H9 (cell line): ENCODE measurements at regions not wholly inside any gene's neighbourhood (a gene's known extent, or its start where the extent isn't known, plus 50 kb on each side); places are given as distances from the start of the nearest gene placed in this dataset.

ENCODE experiments used
- DNase-seq: peaks from one replicate; pipeline ENCODE4 v3.0.0-alpha.2; 2017
- H2AFZ ChIP-seq: one replicate; pipeline ENCODE4 v1.6.1; 2013; ENCODE audit warnings: mild to moderate bottlenecking, low read length, control low read depth, moderate library complexity
- H2AK5ac ChIP-seq: 2 replicates; pipeline ENCODE4 v1.6.1; 2013; ENCODE audit warnings: low read length, control low read depth, mixed read lengths; ENCODE audit not compliant: insufficient read length
- H2BK120ac ChIP-seq: one replicate; pipeline ENCODE4 v1.6.1; 2013; ENCODE audit warnings: low read depth, mild to moderate bottlenecking, low read length, control low read depth, inconsistent platforms; ENCODE audit not compliant: poor library complexity, severe bottlenecking
- H2BK12ac ChIP-seq: 2 replicates; pipeline ENCODE4 v1.6.1; 2013; ENCODE audit warnings: low read length, control low read depth, mixed read lengths, low read depth; ENCODE audit not compliant: insufficient read length
- H2BK15ac ChIP-seq: 2 replicates; pipeline ENCODE4 v1.6.1; 2013; ENCODE audit warnings: low read depth, low read length, control low read depth
- H2BK20ac ChIP-seq: one replicate; pipeline ENCODE4 v1.6.1; 2013; ENCODE audit warnings: low read depth, mild to moderate bottlenecking, low read length, control low read depth, inconsistent platforms; ENCODE audit not compliant: poor library complexity, severe bottlenecking
- H2BK5ac ChIP-seq: 2 replicates; pipeline ENCODE4 v1.6.1; 2013; ENCODE audit warnings: low read length, control low read depth, mixed read lengths; ENCODE audit not compliant: insufficient read length
- H3K14ac ChIP-seq: 2 replicates; pipeline ENCODE4 v1.6.1; 2013; ENCODE audit warnings: low read length, control low read depth; ENCODE audit not compliant: insufficient read depth
- H3K18ac ChIP-seq: 2 replicates; pipeline ENCODE4 v1.6.1; 2013; ENCODE audit warnings: low read depth, mild to moderate bottlenecking, mixed read lengths, low read length, control low read depth; ENCODE audit not compliant: insufficient read length
- H3K23ac ChIP-seq: 2 replicates; pipeline ENCODE4 v1.6.1; 2013; ENCODE audit warnings: low read length, control low read depth, mixed read lengths, low read depth; ENCODE audit not compliant: insufficient read length
- H3K23me2 ChIP-seq: 2 replicates; pipeline ENCODE4 v1.6.1; 2013; ENCODE audit warnings: low read depth, mild to moderate bottlenecking, mixed read lengths, low read length, control low read depth; ENCODE audit not compliant: insufficient read length, poor library complexity, severe bottlenecking
- H3K27ac ChIP-seq: 2 replicates; pipeline ENCODE4 v1.5.1; 2013; ENCODE audit warnings: low read length, control low read depth, mixed read lengths, low read depth; ENCODE audit not compliant: insufficient read length
- H3K27me3 ChIP-seq: 2 replicates; pipeline ENCODE4 v1.6.1; 2013; ENCODE audit warnings: low read length, control low read depth, inconsistent platforms; ENCODE audit not compliant: insufficient read depth
- H3K4ac ChIP-seq: 2 replicates; pipeline ENCODE4 v1.6.1; 2013; ENCODE audit warnings: low read depth, mild to moderate bottlenecking, control low read depth, inconsistent platforms, low read length, moderate library complexity
- H3K4me1 ChIP-seq: 2 replicates; pipeline ENCODE4 v1.6.1; 2013; ENCODE audit warnings: low read length, control low read depth, inconsistent platforms; ENCODE audit not compliant: insufficient read depth
- H3K4me2 ChIP-seq: 2 replicates; pipeline ENCODE4 v1.6.1; 2013; ENCODE audit warnings: low read length, control low read depth, mixed read lengths; ENCODE audit not compliant: insufficient read length, insufficient read depth
- H3K56ac ChIP-seq: 2 replicates; pipeline ENCODE4 v1.6.1; 2013; ENCODE audit warnings: low read depth, mild to moderate bottlenecking, mixed read lengths, low read length, control low read depth; ENCODE audit not compliant: insufficient read length
- H3K79me1 ChIP-seq: 2 replicates; pipeline ENCODE4 v1.6.1; 2013; ENCODE audit warnings: low read depth, mild to moderate bottlenecking, moderate library complexity, low read length, control low read depth, inconsistent platforms; ENCODE audit not compliant: insufficient read depth, poor library complexity, severe bottlenecking
- H3K79me2 ChIP-seq: 2 replicates; pipeline ENCODE4 v1.6.1; 2013; ENCODE audit warnings: low read length, control low read depth, inconsistent platforms; ENCODE audit not compliant: insufficient read depth
- H3K9ac ChIP-seq: 2 replicates; pipeline ENCODE4 v1.6.1; 2013; ENCODE audit warnings: low read length, control low read depth, mixed read lengths; ENCODE audit not compliant: insufficient read length; ENCODE audit errors: extremely low read depth
- H3K9me3 ChIP-seq: one replicate; pipeline ENCODE4 v1.6.1; 2013; ENCODE audit warnings: low read depth, low read length, inconsistent platforms; ENCODE audit not compliant: control insufficient read depth
- H3T11ph ChIP-seq: one replicate; pipeline ENCODE4 v1.6.1; 2013; ENCODE audit warnings: mild to moderate bottlenecking, low read length, control low read depth, inconsistent platforms
- H4K20me1 ChIP-seq: one replicate; pipeline ENCODE4 v1.6.1; 2013; ENCODE audit not compliant: control insufficient read depth, insufficient read length, insufficient read depth
- H4K5ac ChIP-seq: 2 replicates; pipeline ENCODE4 v1.6.1; 2013; ENCODE audit warnings: low read depth, mild to moderate bottlenecking, mixed read lengths, low read length, control low read depth; ENCODE audit not compliant: insufficient read length
- H4K8ac ChIP-seq: replicated peaks from 2 replicates; pipeline ENCODE4 v1.6.1; 2013; ENCODE audit warnings: low read length, control low read depth, mixed read lengths, low read depth; ENCODE audit not compliant: insufficient read length
- H4K91ac ChIP-seq: 2 replicates; pipeline ENCODE4 v1.6.1; 2013; ENCODE audit warnings: low read depth, mild to moderate bottlenecking, moderate library complexity, mixed read lengths, low read length, control low read depth; ENCODE audit not compliant: insufficient read length
- H3K27ac Mint-ChIP-seq, 3 experiments: 2 replicates in 2 of 3; 3 replicates in 1 of 3; pipeline ENCODE4 v1.8.0; 2020 to 2021; ENCODE audit warnings: mixed read lengths in 3 of 3, mild to moderate bottlenecking in 1 of 3, moderate library complexity in 1 of 3
- H3K27me3 Mint-ChIP-seq: 2 replicates; pipeline ENCODE4 v1.8.0; 2021; ENCODE audit warnings: low read depth, mild to moderate bottlenecking, moderate library complexity, mixed read lengths
- H3K36me3 Mint-ChIP-seq, 3 experiments: 2 replicates in 2 of 3; 3 replicates in 1 of 3; pipeline ENCODE4 v1.8.0; 2020 to 2021; ENCODE audit warnings: low read depth in 3 of 3, mixed read lengths in 3 of 3; ENCODE audit not compliant: insufficient read depth in 1 of 3
- H3K4me1 Mint-ChIP-seq, 2 experiments: 2 replicates each; pipeline ENCODE4 v1.8.0; 2020; ENCODE audit warnings: mixed read lengths in 2 of 2
- H3K4me3 Mint-ChIP-seq, 2 experiments: 2 replicates in 1 of 2; 3 replicates in 1 of 2; pipeline ENCODE4 v1.8.0; 2020 to 2021; ENCODE audit warnings: mild to moderate bottlenecking in 2 of 2, mixed read lengths in 2 of 2, moderate library complexity in 1 of 2
- H3K9me3 Mint-ChIP-seq, 2 experiments: 2 replicates in 1 of 2; 3 replicates in 1 of 2; pipeline ENCODE4 v1.8.0; 2020; ENCODE audit warnings: mild to moderate bottlenecking in 2 of 2, mixed read lengths in 2 of 2, moderate library complexity in 1 of 2
- CTCF ChIP-seq: fragments of 200-600 bp; sonication (generic); conservative IDR thresholded peaks from 3 replicates; pipeline ENCODE4 v1.8.0; 2021; ENCODE audit warnings: antibody characterized with exemption, mild to moderate bottlenecking
- WGBS: extraction: QIAGEN DNeasy Blood & Tissue Kit; methylation state at CpG from one replicate; pipeline ENCODE4 v1.1.7; 2013; ENCODE audit warnings: missing lambda C conversion rate, low lambda C conversion rate, mixed read lengths; ENCODE audit not compliant: insufficient read length; ENCODE audit errors: extremely low coverage; 5-methylcytosine and 5-hydroxymethylcytosine counted together

DNA sequence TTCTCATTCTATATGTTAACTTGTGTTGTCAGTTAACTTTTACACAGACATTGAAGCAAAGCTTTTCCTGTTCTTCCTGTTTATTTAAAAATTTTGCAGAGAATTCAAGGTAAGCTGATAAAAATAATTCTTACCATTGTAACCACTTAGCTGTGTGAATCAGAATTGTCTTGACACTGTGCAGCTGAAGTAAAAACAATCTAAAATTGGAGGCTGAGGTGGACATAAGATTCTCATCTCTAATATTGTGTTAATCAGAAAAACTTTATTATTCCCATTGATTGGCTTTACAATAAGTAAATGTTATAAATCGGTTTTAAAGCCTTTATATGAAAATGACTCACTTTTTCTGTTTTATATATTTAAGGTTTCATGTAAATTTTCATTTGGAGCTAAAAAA, 240.3 kb upstream of the PLEKHG7 start:
- no peak overlapping the region for H3K56ac ChIP-seq
- no peak overlapping the region for H3K14ac ChIP-seq
- H4K8ac ChIP-seq, result no peak overlapping the region
- H2AFZ ChIP-seq, result no peak overlapping the region
- H3K4me2 ChIP-seq, result no peak overlapping the region
- H2BK120ac ChIP-seq, result no peak overlapping the region
- H3K79me2 ChIP-seq, result no peaks in the 10 kb centered on the region
- peaks cover 47 to 50% of the 10 kb centered on the region in 2 experiments for H3K4me1 Mint-ChIP-seq
- H3K23me2 ChIP-seq, result no peaks in the 10 kb centered on the region
- no peak for TF ChIP-seq CTCF
- H2BK5ac ChIP-seq, result no peak overlapping the region
- H3K9me3 Mint-ChIP-seq, result peaks cover 4 to 10% of the 10 kb centered on the region in 2 experiments; a peak in 4 of 5 replicates
- no peak overlapping the region for H3K9ac ChIP-seq
- H3K79me1 ChIP-seq, result no peaks in the 10 kb centered on the region
- no peak overlapping the region for H3K4me3 Mint-ChIP-seq
- DNase-seq, result no peak
- H3K27ac Mint-ChIP-seq, result no peak overlapping the region
- no peak overlapping the region for H2BK12ac ChIP-seq
- no peaks in the 10 kb centered on the region for H3K9me3 ChIP-seq
- no peaks in the 10 kb centered on the region for H3K27me3 Mint-ChIP-seq
- no peak overlapping the region for H2AK5ac ChIP-seq
- H3K27me3 ChIP-seq, result no peaks in the 10 kb centered on the region
- peaks cover 14% of the 10 kb centered on the region; the same call in 1 of the 2 replicates for H3K4me1 ChIP-seq
- H2BK15ac ChIP-seq, result no peak overlapping the region
- H4K5ac ChIP-seq, result no peak overlapping the region
- no CpG with 5 or more reads among the region's 1 CpG for WGBS
- no peak overlapping the region for H3K18ac ChIP-seq
- no peak overlapping the region for H4K91ac ChIP-seq
- H2BK20ac ChIP-seq, result no peak overlapping the region
- no peaks in the 10 kb centered on the region for H4K20me1 ChIP-seq
- H3T11ph ChIP-seq, result no peak overlapping the region
- H3K27ac ChIP-seq, result no peak overlapping the region
- no peak overlapping the region for H3K23ac ChIP-seq
- peaks cover 3 to 14% (median 3%) of the 10 kb centered on the region in 3 experiments; a peak in 5 of 7 replicates for H3K36me3 Mint-ChIP-seq
- H3K4ac ChIP-seq, result no peak overlapping the region
